Activated naive CD4-positive, alpha-beta T cell treated with anti-CD3 and anti-CD28 coated beads, Interleukin-2, amount 50 U/mL, for 24 hours (primary cell): ENCODE measurements at regions not wholly inside any gene's neighbourhood (a gene's known extent, or its start where the extent isn't known, plus 50 kb on each side); places are given as distances from the start of the nearest gene placed in this dataset.

Source experiments
- H3K27ac Mint-ChIP-seq: one replicate; pipeline ENCODE4 v1.8.0; 2021; ENCODE audit warnings: mild to moderate bottlenecking, mixed read lengths
- H3K27me3 Mint-ChIP-seq: one replicate; pipeline ENCODE4 v1.8.0; 2021; ENCODE audit warnings: mixed read lengths
- H3K36me3 Mint-ChIP-seq: one replicate; pipeline ENCODE4 v1.8.0; 2021; ENCODE audit warnings: mixed read lengths
- H3K4me1 Mint-ChIP-seq: one replicate; pipeline ENCODE4 v1.8.0; 2021; ENCODE audit warnings: mixed read lengths
- H3K4me3 Mint-ChIP-seq: one replicate; pipeline ENCODE4 v1.8.0; 2021; ENCODE audit warnings: mild to moderate bottlenecking, mixed read lengths
- H3K9me3 Mint-ChIP-seq: one replicate; pipeline ENCODE4 v1.8.0; 2021; ENCODE audit warnings: mixed read lengths

DNA sequence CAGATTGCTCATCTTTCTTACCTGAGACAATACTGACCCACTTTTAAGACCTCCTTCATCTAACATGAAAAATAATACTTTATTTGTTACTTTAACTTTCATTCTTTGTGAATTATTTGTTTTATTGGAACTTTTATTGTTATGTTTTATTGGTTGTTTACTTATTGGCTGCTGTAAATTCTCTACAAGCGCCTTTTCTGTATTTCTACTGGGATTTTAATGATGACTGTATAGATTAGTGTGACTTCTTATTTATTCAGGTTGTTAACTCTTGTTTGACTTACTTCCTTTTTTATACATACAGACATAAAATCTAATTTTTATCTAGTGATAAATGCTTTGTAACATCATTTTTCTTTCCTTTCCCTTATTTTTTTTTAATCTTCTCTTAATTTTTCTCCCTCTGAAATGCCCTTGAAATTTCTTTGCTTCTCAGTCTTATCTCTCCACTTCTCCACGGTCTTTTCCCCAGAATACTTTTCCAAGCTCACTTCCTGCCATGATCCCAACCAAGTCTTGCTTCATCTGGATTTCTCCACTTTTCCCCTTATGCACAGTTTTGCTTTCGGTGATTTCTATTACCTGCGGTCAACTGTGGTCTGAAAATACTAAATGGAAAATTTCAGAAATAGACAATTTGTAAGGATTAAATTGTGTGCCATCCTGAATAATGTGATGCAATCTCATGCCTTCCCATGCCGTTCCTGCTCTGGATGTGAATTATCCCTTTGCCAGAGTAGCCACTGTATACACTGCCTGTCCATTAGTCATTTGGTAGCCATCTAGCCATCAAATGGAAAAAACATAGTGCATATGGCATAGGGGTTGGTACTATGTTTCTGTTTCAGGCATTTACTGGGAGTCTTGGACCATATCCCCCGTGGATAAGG is 265.9 kb downstream of the PRL start:
- peaks cover 6% of the 10 kb centered on the region for H3K9me3 Mint-ChIP-seq
- H3K27ac Mint-ChIP-seq: no peak overlapping the region
- peaks cover 2% of the 10 kb centered on the region for H3K4me1 Mint-ChIP-seq
- no peaks in the 10 kb centered on the region for H3K36me3 Mint-ChIP-seq
- H3K4me3 Mint-ChIP-seq: no peak overlapping the region
- peaks cover 4% of the 10 kb centered on the region for H3K27me3 Mint-ChIP-seq

DNA sequence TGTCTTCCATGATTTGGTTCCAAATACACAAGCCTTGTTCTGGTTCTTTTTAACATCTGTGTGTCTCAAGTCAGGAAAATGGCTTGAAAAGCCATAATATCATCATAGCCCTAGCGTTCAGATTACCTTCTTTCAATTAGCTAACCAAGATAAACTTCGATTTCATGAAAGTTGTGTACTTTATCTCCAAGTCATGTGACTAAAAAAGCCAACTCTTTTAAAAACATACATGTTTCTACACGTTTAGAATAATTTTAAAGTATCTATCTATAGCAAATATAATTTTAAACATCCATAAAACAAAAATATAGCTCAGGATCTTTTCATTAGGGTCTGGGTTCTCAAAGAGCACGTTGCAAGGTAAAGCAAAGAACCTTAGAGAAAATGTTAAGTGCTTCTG is 261.1 kb downstream of the PRL start:
- H3K27me3 Mint-ChIP-seq: peaks cover 6% of the 10 kb centered on the region
- H3K4me3 Mint-ChIP-seq: no peak overlapping the region
- no peaks in the 10 kb centered on the region for H3K36me3 Mint-ChIP-seq
- peaks cover 15% of the 10 kb centered on the region for H3K9me3 Mint-ChIP-seq
- no peaks in the 10 kb centered on the region for H3K4me1 Mint-ChIP-seq
- H3K27ac Mint-ChIP-seq: no peak overlapping the region

DNA sequence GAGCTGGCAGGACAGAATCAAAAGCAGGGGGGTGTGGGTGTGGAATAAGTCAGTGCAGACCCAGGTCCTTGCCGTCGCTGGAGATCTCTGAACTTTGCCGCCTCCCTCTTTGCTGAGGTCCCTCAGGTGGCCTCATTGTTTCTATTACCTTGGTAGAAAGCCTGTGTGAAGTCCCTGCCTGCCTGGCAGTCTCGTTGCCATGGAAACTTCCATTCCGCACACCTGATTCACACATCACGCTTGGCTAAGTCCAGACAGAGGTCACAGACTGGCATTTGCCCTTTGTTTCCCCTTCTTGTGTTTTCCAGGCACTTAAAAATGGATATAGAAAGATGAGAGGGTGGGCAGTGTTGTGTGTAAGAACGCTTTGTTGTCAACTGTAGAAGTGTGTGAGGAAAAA is 260.6 kb downstream of the PRL start:
- Mint-ChIP-seq H3K4me3 (no peak overlapping the region), H3K36me3 (no peaks in the 10 kb centered on the region), H3K27ac (no peak overlapping the region), H3K9me3 (peaks cover 15% of the 10 kb centered on the region), H3K4me1 (no peaks in the 10 kb centered on the region), H3K27me3 (peaks cover 6% of the 10 kb centered on the region)

DNA sequence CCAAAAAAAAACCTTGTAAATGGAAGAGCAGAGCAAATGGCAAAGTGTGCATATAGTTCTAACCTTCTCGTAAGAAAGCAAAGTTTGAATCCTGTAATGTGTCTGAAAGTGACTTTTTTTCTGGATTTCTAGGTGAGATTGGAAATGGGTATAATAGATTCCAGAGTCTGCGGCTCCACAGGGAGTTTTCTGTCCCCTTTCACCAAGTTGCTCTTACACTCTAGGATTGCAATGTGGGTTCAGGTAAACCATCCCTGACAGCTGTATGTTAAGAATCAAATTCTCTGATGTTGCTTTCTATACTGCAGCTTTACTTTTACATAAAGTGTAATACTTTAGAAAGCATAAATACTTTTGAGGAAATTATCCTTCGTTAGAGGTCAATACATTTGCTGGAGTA is 260.1 kb downstream of the PRL start:
- Mint-ChIP-seq H3K9me3 (peaks cover 15% of the 10 kb centered on the region), H3K36me3 (no peaks in the 10 kb centered on the region), H3K27ac (no peak overlapping the region), H3K4me1 (no peaks in the 10 kb centered on the region), H3K27me3 (peaks cover 6% of the 10 kb centered on the region), H3K4me3 (no peak overlapping the region)

DNA sequence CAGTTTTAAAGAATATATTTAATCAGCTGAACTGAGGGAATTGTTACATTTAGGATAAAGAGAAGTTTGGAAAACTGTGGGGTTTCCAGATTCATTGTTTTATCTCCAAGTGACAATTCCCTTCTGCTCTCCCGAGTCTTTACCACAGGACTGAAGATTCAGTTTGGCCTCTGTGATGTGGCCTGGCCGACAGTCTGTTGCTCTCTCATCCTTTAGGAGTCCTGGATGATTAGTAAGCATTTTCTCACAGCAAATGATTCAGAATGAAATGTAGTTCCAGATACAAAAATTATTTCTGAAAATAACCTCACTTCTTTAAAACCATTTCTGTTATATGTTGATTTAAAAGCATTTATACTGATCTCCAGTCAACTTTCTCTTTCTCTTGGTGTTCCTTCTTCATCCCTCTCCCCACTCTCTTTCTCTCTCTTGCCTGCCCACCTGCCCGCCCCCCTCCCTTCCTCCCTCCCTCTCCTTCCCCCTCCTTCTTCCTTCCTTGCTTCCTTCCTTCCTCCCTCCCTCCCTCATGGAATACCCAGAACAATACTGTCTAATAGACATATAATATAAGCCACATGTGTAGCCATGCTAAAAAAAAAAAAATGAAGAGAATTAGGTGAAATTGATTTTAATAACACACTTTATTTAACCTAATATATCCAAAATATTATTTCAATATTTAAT is 254.9 kb downstream of the PRL start:
- H3K36me3 Mint-ChIP-seq: no peaks in the 10 kb centered on the region
- H3K4me3 Mint-ChIP-seq: no peak overlapping the region
- H3K4me1 Mint-ChIP-seq: no peaks in the 10 kb centered on the region
- H3K27me3 Mint-ChIP-seq: peaks cover 4% of the 10 kb centered on the region
- peaks cover 13% of the 10 kb centered on the region for H3K9me3 Mint-ChIP-seq
- H3K27ac Mint-ChIP-seq: no peak overlapping the region

DNA sequence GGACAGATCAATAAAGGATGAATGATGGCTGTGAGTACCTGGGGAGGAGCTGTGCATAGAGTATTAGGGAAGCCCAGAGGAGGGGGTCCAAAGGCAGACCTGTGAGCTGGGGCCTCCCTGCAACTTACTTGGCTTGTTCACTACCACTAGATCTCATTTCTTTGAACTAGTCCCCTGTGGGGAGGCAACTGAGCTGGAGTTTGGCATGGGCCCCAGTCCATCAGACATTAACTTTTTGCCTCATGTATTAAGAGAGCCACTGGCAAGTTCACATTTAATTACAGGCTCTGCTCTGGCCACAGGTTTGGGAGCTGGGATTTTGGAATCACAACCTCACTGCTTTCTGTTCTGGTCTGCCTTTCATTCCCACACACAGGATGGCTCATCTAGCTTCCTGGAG is 254.1 kb downstream of the PRL start:
- Mint-ChIP-seq H3K4me1 (no peaks in the 10 kb centered on the region), H3K9me3 (peaks cover 16% of the 10 kb centered on the region), H3K27ac (no peak overlapping the region), H3K4me3 (no peak overlapping the region), H3K27me3 (peaks cover 2% of the 10 kb centered on the region), H3K36me3 (no peaks in the 10 kb centered on the region)

DNA sequence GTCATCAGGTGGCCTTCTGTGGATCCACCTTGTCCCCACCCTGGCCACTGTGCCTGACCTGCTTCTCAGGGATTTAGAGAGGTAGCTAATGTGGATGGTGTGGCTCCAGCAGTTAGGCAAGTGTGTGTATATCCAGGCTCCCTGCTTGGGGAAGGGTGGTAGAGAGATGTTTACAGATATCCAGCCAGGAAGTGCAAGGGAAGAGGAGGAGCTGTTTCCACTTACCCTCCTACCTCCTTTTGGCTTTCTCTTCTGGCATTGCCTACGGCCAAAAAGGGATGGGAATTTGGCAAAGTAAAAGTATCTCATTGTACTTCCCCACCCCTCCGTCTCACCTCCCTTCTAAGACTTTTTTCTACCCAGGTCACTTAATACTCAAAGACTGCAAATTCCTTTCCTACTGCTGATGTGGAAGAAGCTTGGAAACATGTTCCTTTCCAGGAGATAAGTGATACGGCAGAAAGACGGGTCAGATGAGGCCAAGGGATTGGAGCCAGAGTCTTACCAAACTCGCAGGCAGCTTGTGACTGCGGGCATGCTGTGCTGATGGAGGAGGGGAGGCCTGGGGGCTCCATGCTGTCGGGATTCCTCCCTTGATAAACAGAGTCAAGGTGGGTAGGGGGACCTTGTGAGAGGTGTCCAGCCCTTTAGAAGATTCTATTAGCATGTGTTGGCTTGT is 253.4 kb downstream of the PRL start:
- Mint-ChIP-seq H3K9me3 (peaks cover 18% of the 10 kb centered on the region), H3K4me1 (no peaks in the 10 kb centered on the region), H3K27ac (no peak overlapping the region), H3K4me3 (no peak overlapping the region), H3K27me3 (peaks cover 1% of the 10 kb centered on the region), H3K36me3 (no peaks in the 10 kb centered on the region)

DNA sequence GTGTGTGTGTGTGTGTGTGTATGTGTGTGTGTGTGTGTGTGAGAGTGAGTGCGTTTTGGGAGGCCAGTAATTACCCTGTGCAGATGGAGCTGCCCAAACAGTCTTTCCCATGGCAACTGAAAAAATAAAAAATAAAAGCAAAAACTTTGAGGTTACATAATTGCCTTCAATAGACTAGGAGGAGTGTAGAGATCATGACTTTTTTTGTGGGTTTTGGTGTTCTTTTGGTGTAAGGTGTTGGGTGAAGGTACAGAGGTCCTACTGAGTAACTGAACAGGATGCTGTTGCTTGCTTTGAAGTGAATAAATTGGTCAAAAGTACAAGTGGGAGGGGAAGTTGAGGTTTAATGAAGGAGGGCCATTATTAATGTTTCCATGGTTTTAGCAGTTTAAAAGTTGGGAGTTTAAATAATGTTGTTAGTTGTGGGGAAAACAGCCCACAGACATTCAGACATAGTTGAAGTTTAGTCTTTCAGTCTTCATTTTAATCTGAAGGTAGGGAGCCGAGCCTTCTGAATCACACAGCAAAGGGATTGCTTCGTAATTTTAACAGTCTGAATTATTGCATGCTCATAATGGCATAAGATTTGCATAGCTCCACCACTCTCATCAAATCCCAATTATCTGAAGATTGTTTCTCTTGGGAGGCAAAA is 251.4 kb downstream of the PRL start:
- peaks cover 9% of the 10 kb centered on the region for H3K9me3 Mint-ChIP-seq

DNA sequence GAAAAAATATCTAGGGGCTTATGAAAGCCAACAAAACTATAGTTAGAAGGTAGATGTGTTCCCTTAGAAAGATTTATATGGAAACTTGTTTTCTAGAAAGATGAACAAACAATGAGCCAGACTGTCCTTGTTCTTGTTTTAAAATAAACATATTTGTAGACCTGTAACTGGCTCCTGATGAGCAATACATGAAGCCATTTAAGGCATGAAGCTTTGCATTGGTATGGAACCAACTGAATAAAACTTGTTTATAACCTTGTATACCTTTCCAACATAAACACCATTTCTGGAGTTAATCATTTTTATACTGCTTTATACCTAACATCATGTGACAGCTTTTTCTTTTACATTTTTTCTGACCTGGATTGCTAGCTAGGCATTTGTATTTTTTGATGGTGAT is 247.8 kb downstream of the PRL start:
- Mint-ChIP-seq H3K27me3 (peaks cover 1% of the 10 kb centered on the region), H3K4me3 (no peak overlapping the region), H3K27ac (no peak overlapping the region), H3K36me3 (no peaks in the 10 kb centered on the region), H3K4me1 (no peaks in the 10 kb centered on the region), H3K9me3 (peaks cover 8% of the 10 kb centered on the region)

More for the DNA sequence above, 251.4 kb downstream of the PRL start:
- no peak overlapping the region for H3K4me3 Mint-ChIP-seq
- peaks cover 1% of the 10 kb centered on the region for H3K27me3 Mint-ChIP-seq
- H3K36me3 Mint-ChIP-seq: no peaks in the 10 kb centered on the region
- H3K27ac Mint-ChIP-seq: no peak overlapping the region
- no peaks in the 10 kb centered on the region for H3K4me1 Mint-ChIP-seq

DNA sequence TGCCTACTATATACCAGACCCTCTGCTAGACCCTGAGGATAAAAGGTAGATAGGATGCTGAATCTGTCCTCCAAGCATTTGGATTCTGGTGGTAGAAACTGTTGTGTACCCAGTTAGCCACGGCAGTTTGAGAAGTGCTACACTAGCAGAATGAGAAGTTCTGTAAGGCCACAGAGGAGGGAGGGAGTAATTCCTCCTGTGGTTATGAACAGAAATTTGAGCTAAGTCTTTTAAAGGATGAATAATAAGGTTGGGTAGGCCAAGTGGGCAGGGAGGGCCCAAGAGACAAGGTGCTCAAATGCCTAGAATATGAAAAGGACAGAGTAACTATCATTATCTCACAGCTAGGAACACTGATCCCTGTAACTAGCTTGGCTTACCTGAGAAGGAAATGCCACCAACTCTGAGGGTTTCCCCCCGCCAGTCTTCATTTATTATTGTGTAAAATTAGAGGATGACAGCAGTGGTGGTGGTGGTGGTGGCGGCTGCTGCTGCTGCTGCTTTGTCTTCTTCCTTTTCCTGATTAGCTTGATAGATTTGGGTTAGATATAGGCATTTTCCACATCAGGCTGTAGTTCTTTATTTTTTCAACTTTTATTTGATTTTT is 243.3 kb downstream of the PRL start:
- H3K9me3 Mint-ChIP-seq: no peaks in the 10 kb centered on the region
- no peak overlapping the region for H3K4me3 Mint-ChIP-seq
- H3K36me3 Mint-ChIP-seq: no peaks in the 10 kb centered on the region
- no peaks in the 10 kb centered on the region for H3K4me1 Mint-ChIP-seq
- H3K27me3 Mint-ChIP-seq: no peaks in the 10 kb centered on the region
- no peak overlapping the region for H3K27ac Mint-ChIP-seq

DNA sequence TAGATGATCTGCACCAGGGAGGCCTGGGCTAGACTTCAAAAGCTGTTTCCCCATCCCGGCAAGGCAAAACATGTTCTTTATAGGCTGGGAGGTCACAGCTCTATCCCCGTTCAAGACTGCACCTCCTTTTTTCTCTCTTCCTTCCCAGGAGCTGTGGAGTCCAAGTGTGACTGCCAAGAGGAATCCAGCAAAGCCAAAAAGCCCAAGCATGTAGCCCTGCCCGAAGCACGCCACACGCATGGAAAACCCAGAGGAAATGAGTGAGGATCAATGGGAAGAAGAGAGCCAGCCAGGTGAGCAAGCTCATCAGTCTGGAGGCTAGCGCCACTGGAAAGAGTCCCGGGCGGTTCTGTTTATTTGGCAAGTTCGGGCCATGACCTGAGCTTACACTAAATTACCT is 240.4 kb downstream of the PRL start:
- no peaks in the 10 kb centered on the region for H3K9me3 Mint-ChIP-seq
- H3K27ac Mint-ChIP-seq: no peak overlapping the region
- no peaks in the 10 kb centered on the region for H3K36me3 Mint-ChIP-seq
- H3K4me1 Mint-ChIP-seq: no peaks in the 10 kb centered on the region
- no peak overlapping the region for H3K4me3 Mint-ChIP-seq
- peaks cover 2% of the 10 kb centered on the region for H3K27me3 Mint-ChIP-seq

DNA sequence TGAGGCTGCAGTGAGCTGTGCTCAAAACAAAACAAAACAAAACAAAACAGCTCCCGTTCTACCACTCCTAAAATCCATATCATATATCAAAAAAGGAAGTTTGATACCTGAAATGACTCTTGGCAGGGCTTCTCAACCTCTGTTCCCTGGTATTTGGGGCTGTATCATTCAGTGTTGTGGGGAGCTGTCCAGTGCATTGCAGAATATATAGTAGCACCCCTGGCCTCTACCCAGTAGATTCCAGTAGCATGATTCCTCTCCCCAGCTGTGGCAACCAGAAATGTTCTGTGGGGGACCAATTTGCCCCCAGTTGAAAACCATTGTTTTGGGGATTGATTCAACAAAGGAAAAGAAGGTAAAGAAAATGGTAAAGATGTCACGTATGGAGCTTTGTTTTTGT is 238.9 kb downstream of the PRL start:
- no peaks in the 10 kb centered on the region for H3K9me3 Mint-ChIP-seq
- H3K27ac Mint-ChIP-seq: no peak overlapping the region
- no peak overlapping the region for H3K4me3 Mint-ChIP-seq
- H3K4me1 Mint-ChIP-seq: peaks cover 6% of the 10 kb centered on the region
- H3K27me3 Mint-ChIP-seq: peaks cover 2% of the 10 kb centered on the region
- no peaks in the 10 kb centered on the region for H3K36me3 Mint-ChIP-seq

DNA sequence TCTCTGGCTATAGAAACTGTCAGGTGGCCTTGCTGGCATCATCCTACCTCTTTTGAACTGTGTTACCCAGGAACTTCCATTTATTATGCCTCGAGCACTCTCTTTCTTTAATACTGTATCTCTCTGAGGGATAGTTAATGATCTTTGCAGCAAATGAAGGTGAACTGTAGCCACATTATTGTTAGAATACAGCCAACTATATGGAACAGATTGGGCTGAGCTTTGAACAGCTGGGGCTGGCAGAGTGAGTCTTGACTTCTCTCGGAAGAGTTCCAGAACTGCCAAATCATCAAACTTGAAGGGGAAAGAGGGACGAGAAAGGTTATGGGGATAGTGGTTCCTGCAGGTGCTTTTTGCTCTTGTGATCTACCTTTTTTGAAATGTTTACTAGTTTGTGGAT is 237.7 kb downstream of the PRL start:
- H3K27me3 Mint-ChIP-seq: peaks cover 2% of the 10 kb centered on the region
- H3K36me3 Mint-ChIP-seq: no peaks in the 10 kb centered on the region
- no peak overlapping the region for H3K4me3 Mint-ChIP-seq
- peaks cover 10% of the 10 kb centered on the region for H3K4me1 Mint-ChIP-seq
- no peak overlapping the region for H3K27ac Mint-ChIP-seq
- no peaks in the 10 kb centered on the region for H3K9me3 Mint-ChIP-seq

DNA sequence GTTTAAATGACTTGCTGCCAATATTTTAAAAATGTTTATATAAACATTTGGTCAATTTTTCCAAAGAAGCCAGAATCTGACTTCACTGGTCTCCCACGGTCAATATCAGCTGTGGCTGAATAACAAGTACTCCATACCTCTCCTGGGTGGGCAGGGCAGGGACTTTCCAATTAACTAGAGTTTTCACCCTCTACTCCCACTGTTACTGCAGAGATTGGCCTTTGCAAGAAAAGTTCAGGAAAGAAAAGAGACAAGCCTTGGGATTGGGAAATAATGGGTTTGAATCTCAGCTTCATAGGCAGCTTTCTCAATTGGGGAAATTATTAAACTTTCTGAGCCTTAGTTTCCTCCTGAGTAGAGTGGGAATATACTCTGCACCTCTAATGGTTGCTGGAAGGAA is 236.9 kb downstream of the PRL start:
- no peak overlapping the region for H3K4me3 Mint-ChIP-seq
- H3K9me3 Mint-ChIP-seq: no peaks in the 10 kb centered on the region
- H3K4me1 Mint-ChIP-seq: peaks cover 10% of the 10 kb centered on the region
- H3K27ac Mint-ChIP-seq: no peak overlapping the region
- peaks cover 2% of the 10 kb centered on the region for H3K27me3 Mint-ChIP-seq
- H3K36me3 Mint-ChIP-seq: no peaks in the 10 kb centered on the region

DNA sequence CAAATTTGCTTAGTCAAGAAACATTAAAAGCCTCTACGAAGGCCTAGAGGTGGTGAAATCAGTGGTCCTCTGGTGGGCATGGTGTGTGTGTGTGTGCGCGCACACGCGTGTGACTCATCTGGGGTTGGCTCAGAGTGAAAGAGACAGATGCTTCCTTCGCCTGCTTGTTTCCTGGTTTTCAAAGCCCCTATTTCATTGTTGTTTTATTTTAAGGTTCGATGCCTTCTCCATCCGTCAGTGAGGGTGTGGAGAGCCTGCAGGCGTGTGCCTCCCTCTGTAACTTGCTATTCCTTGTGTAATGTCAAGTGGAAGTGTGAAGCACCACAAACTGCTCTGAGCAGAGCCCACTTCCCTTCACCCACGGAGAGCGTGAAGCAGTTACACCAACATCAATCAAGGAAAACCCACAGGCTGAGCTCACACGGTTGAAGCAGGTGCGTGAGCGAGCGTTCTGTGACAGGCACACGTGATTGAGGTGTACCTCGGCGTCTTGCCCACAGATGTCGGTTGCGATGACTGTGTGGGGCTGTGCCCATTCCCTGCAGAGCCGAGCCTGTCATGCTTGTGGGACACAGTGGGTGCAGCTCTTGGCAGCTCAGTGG is 233.9 kb downstream of the PRL start:
- Mint-ChIP-seq H3K9me3 (no peaks in the 10 kb centered on the region), H3K27ac (no peak overlapping the region), H3K4me3 (no peak overlapping the region), H3K4me1 (peaks cover 10% of the 10 kb centered on the region), H3K27me3 (peaks cover 2% of the 10 kb centered on the region), H3K36me3 (no peaks in the 10 kb centered on the region)
